HEK293 (cell line): ENCODE measurements at regions not wholly inside any gene's neighbourhood (a gene's known extent, or its start where the extent isn't known, plus 50 kb on each side); places are given as distances from the start of the nearest gene placed in this dataset.

Source experiments
- CTCF ChIA-PET: fragments of 350-600 bp; formaldehyde crosslinking; extraction: SDS; loops from one replicate; lab custom pipeline; 2021; ENCODE audit warnings: antibody characterized with exemption; lab: Yijun Ruan, JAX
- POLR2A ChIA-PET: fragments of 300-600 bp; formaldehyde crosslinking; extraction: SDS; loops from one replicate; lab custom pipeline; 2020; ENCODE audit warnings: antibody characterized with exemption, inconsistent platforms; lab: Yijun Ruan, JAX
- H3K27ac ChIP-seq: fragments of 200-500 bp; sonication (Bioruptor generic); 2 replicates; pipeline ENCODE4 v1.5.1; 2014; ENCODE audit warnings: low read depth, low read length, control low read depth, inconsistent platforms; ENCODE audit errors: extremely low read depth
- H3K36me3 ChIP-seq, 2 experiments: fragments of 200-500 bp in 1 of 2; sonication (Bioruptor generic) in 1 of 2; 1 replicate in 1 of 2; 2 replicates in 1 of 2; pipeline ENCODE4 v1.5.1; 2014 to 2017; ENCODE audit warnings: inconsistent platforms in 2 of 2, low read length in 2 of 2; ENCODE audit not compliant: control insufficient read depth in 2 of 2, insufficient read depth in 1 of 2
- H3K4me1 ChIP-seq: fragments of 200-500 bp; sonication (Bioruptor generic); 2 replicates; pipeline ENCODE4 v1.5.1; 2014; ENCODE audit warnings: mild to moderate bottlenecking, low read length, inconsistent platforms; ENCODE audit not compliant: control insufficient read depth, insufficient read depth
- H3K4me3 ChIP-seq: 2 replicates; pipeline ENCODE4 v1.5.1; 2011; ENCODE audit warnings: low read depth, mild to moderate bottlenecking, control low read depth, low read length, moderate library complexity
- H3K9me3 ChIP-seq: fragments of 200-500 bp; sonication (Bioruptor generic); 2 replicates; pipeline ENCODE4 v1.5.1; 2014; ENCODE audit warnings: low read depth, low read length, inconsistent platforms; ENCODE audit not compliant: control insufficient read depth, insufficient read depth
- GFI1B ChIP-seq: fragments of 450-650 bp; formaldehyde crosslinking; IDR thresholded peaks from 2 replicates; pipeline ENCODE4 v1.5.1; 2016; ENCODE audit warnings: missing biosample characterization, missing genetic modification characterization
- GLI2 ChIP-seq: fragments of 450-650 bp; formaldehyde crosslinking; IDR thresholded peaks from 2 replicates; pipeline ENCODE4; 2017; ENCODE audit warnings: missing biosample characterization, missing genetic modification characterization, low read depth, borderline replicate concordance
- MYNN ChIP-seq: fragments of 450-650 bp; formaldehyde crosslinking; IDR thresholded peaks from 2 replicates; pipeline ENCODE4 v1.5.1; 2016; ENCODE audit warnings: missing biosample characterization, missing genetic modification characterization, borderline replicate concordance
- SALL2 ChIP-seq: fragments of 450-650 bp; formaldehyde crosslinking; IDR thresholded peaks from 2 replicates; pipeline ENCODE4 v1.5.0; 2017; ENCODE audit warnings: missing biosample characterization, mild to moderate bottlenecking, missing genetic modification characterization, borderline replicate concordance
- SP2 ChIP-seq: fragments of 450-650 bp; formaldehyde crosslinking; IDR thresholded peaks from 2 replicates; pipeline ENCODE4 v1.5.1; 2016; ENCODE audit warnings: missing biosample characterization, missing genetic modification characterization
- TRIM28 ChIP-seq: IDR thresholded peaks from 2 replicates; pipeline ENCODE4 v1.6.1; 2011; ENCODE audit warnings: low read length, control low read depth, borderline replicate concordance
- ZNF114 ChIP-seq: fragments of 450-650 bp; formaldehyde crosslinking; IDR thresholded peaks from 2 replicates; pipeline ENCODE4 v1.5.0; 2017; ENCODE audit warnings: missing biosample characterization, missing genetic modification characterization
- ZNF132 ChIP-seq: fragments of 450-650 bp; formaldehyde crosslinking; IDR thresholded peaks from 2 replicates; pipeline ENCODE4 v1.5.1; 2017; ENCODE audit warnings: missing biosample characterization, missing genetic modification characterization, borderline replicate concordance
- ZNF169 ChIP-seq: fragments of 450-650 bp; formaldehyde crosslinking; IDR thresholded peaks from 2 replicates; pipeline ENCODE4 v1.5.1; 2016; ENCODE audit warnings: missing biosample characterization, missing genetic modification characterization
- ZNF184 ChIP-seq: fragments of 450-650 bp; IDR thresholded peaks from 2 replicates; pipeline ENCODE4 v1.5.1; 2018; ENCODE audit warnings: missing biosample characterization, mild to moderate bottlenecking, missing genetic modification characterization
- ZNF214 ChIP-seq: fragments of 450-650 bp; formaldehyde crosslinking; IDR thresholded peaks from 2 replicates; pipeline ENCODE4 v1.5.1; 2017; ENCODE audit warnings: missing biosample characterization, mild to moderate bottlenecking, missing genetic modification characterization, borderline replicate concordance
- ZNF223 ChIP-seq: fragments of 450-650 bp; formaldehyde crosslinking; IDR thresholded peaks from 2 replicates; pipeline ENCODE4 v1.5.1; 2016; ENCODE audit warnings: missing biosample characterization, missing genetic modification characterization
- ZNF24 ChIP-seq: fragments of 450-650 bp; formaldehyde crosslinking; IDR thresholded peaks from 2 replicates; pipeline ENCODE4 v1.5.1; 2016; ENCODE audit warnings: missing biosample characterization, missing genetic modification characterization
- ZNF354C ChIP-seq: fragments of 450-650 bp; formaldehyde crosslinking; IDR thresholded peaks from 2 replicates; pipeline ENCODE4 v1.5.1; 2016; ENCODE audit warnings: missing biosample characterization, missing genetic modification characterization, low read depth, borderline replicate concordance
- ZNF404 ChIP-seq: fragments of 450-650 bp; formaldehyde crosslinking; IDR thresholded peaks from 2 replicates; pipeline ENCODE4 v1.5.1; 2017; ENCODE audit warnings: missing biosample characterization, missing genetic modification characterization
- ZNF426 ChIP-seq: fragments of 450-650 bp; formaldehyde crosslinking; IDR thresholded peaks from 2 replicates; pipeline ENCODE4 v1.5.1; 2017; ENCODE audit warnings: missing biosample characterization, missing genetic modification characterization, mild to moderate bottlenecking, inconsistent platforms, moderate library complexity
- ZNF544 ChIP-seq: fragments of 450-650 bp; formaldehyde crosslinking; IDR thresholded peaks from 2 replicates; pipeline ENCODE4 v1.5.0; 2017; ENCODE audit warnings: missing biosample characterization, missing genetic modification characterization
- ZNF585B ChIP-seq: fragments of 450-650 bp; formaldehyde crosslinking; IDR thresholded peaks from 2 replicates; pipeline ENCODE4 v1.5.1; 2016; ENCODE audit warnings: missing biosample characterization, missing genetic modification characterization
- ZNF623 ChIP-seq: fragments of 450-650 bp; formaldehyde crosslinking; IDR thresholded peaks from 2 replicates; pipeline ENCODE4 v1.5.1; 2016; ENCODE audit warnings: missing biosample characterization, missing genetic modification characterization
- ZNF701 ChIP-seq: fragments of 450-650 bp; formaldehyde crosslinking; IDR thresholded peaks from 2 replicates; pipeline ENCODE4 v1.5.1; 2016; ENCODE audit warnings: missing biosample characterization, missing genetic modification characterization
- ZNF830 ChIP-seq: fragments of 450-650 bp; IDR thresholded peaks from 2 replicates; pipeline ENCODE4 v1.5.0; 2018; ENCODE audit warnings: missing biosample characterization, missing genetic modification characterization, low read depth, mild to moderate bottlenecking, moderate library complexity
- ZSCAN30 ChIP-seq: fragments of 450-650 bp; IDR thresholded peaks from 2 replicates; pipeline ENCODE4 v1.5.1; 2018; ENCODE audit warnings: missing biosample characterization, mild to moderate bottlenecking, missing genetic modification characterization, moderate library complexity
- TF ChIP-seq, protein P1 (sequence below): fragments of 450-650 bp; formaldehyde crosslinking; IDR thresholded peaks from 2 replicates; pipeline ENCODE4 v1.5.1; 2016; ENCODE audit warnings: missing biosample characterization, missing genetic modification characterization
- TF ChIP-seq, protein P2 (sequence below): fragments of 450-650 bp; formaldehyde crosslinking; IDR thresholded peaks from 2 replicates; pipeline ENCODE4; 2016; ENCODE audit warnings: missing biosample characterization, missing genetic modification characterization
- TF ChIP-seq, protein P3 (sequence below): fragments of 450-650 bp; formaldehyde crosslinking; IDR thresholded peaks from 2 replicates; pipeline ENCODE4 v1.5.1; 2016; ENCODE audit warnings: missing biosample characterization, missing genetic modification characterization, borderline replicate concordance
- TF ChIP-seq, protein P4 (sequence below): fragments of 450-650 bp; formaldehyde crosslinking; conservative IDR thresholded peaks from 2 replicates; pipeline ENCODE4 v1.5.1; 2016; ENCODE audit warnings: low read depth, missing biosample characterization, missing genetic modification characterization

DNA sequence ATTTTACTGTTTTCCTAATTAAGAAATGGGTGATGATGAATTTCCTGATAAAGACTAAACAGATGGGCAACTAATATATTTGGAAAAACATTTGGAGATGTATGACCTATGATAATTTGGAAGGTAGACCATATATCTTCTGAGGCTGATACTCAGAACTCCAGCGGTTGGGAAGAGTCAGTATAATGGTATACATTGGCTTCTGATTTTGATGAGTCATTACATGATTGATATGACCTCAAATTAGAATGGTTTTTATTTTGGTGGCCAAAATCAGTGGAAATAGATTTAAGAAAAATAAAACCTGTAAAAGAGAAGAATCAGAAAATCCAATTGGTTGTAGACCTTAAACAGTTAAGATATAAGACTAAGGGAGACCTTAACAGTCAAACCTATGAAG is 496.4 kb upstream of the ALCAM start:
- ChIA-PET POLR2A (no interaction called here), CTCF (no interaction called here)
- Histone ChIP-seq H3K9me3 (no peaks in the 10 kb centered on the region), H3K27ac (no peak overlapping the region), H3K4me1 (no peaks in the 10 kb centered on the region), H3K4me3 (no peak overlapping the region), H3K36me3 (no peaks in the 10 kb centered on the region)
- no peak for TF ChIP-seq ZNF830 (tag by site-specific recombination)
- no peak for TF ChIP-seq GFI1B (tag by site-specific recombination)
- no peak for TF ChIP-seq ZSCAN30 (tag by site-specific recombination)
- no peak for TF ChIP-seq MYNN (tag by site-specific recombination)
- no peak for TF ChIP-seq ZNF585B
- TF ChIP-seq ZNF701 (tag by site-specific recombination): no peak
- TF ChIP-seq, protein P1, sequence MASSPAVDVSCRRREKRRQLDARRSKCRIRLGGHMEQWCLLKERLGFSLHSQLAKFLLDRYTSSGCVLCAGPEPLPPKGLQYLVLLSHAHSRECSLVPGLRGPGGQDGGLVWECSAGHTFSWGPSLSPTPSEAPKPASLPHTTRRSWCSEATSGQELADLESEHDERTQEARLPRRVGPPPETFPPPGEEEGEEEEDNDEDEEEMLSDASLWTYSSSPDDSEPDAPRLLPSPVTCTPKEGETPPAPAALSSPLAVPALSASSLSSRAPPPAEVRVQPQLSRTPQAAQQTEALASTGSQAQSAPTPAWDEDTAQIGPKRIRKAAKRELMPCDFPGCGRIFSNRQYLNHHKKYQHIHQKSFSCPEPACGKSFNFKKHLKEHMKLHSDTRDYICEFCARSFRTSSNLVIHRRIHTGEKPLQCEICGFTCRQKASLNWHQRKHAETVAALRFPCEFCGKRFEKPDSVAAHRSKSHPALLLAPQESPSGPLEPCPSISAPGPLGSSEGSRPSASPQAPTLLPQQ (tag by site-specific recombination): no peak
- TF ChIP-seq, protein P2, sequence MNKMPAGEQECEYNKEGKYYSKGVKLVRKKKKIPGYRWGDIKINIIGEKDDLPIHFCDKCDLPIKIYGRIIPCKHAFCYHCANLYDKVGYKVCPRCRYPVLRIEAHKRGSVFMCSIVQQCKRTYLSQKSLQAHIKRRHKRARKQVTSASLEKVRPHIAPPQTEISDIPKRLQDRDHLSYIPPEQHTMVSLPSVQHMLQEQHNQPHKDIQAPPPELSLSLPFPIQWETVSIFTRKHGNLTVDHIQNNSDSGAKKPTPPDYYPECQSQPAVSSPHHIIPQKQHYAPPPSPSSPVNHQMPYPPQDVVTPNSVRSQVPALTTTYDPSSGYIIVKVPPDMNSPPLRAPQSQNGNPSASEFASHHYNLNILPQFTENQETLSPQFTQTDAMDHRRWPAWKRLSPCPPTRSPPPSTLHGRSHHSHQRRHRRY (tag by site-specific recombination): no peak
- no peak for TF ChIP-seq ZNF114 (tag by site-specific recombination)
- no peak for TF ChIP-seq ZNF223
- TF ChIP-seq ZNF24: no peak
- TF ChIP-seq TRIM28: no peak
- no peak for TF ChIP-seq ZNF169 (tag by site-specific recombination)
- no peak for TF ChIP-seq ZNF544 (tag by site-specific recombination)
- TF ChIP-seq ZNF404 (tag by site-specific recombination): no peak
- TF ChIP-seq ZNF354C (tag by site-specific recombination): no peak
- TF ChIP-seq SP2 (tag by site-specific recombination): no peak
- TF ChIP-seq GLI2 (tag by site-specific recombination): no peak

DNA sequence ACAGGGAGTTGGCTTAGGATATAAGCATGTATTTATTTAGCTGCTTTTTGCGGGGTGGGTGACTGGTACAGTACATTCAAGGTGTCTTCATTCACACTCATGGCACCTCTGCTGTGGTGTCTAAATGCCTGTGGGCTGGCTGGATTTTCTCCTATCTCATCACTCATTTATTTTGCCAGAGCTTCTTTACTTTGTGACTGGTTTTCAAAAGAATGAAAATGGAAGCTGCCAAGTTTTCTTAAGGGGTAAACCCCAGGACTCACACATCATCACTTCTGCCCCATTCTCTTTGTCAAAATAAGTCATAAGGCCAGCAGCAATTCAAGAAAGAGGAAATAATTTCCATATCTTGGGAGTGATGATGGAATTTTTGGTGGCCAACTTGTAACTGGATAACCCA is 493.4 kb upstream of the ALCAM start:
- ChIA-PET POLR2A (no interaction called here), CTCF (no interaction called here)
- no peaks in the 10 kb centered on the region for H3K4me1 ChIP-seq
- H3K27ac ChIP-seq: no peak overlapping the region
- H3K36me3 ChIP-seq: no peaks in the 10 kb centered on the region
- H3K4me3 ChIP-seq: no peak overlapping the region
- no peaks in the 10 kb centered on the region for H3K9me3 ChIP-seq
- TF ChIP-seq, protein P3, sequence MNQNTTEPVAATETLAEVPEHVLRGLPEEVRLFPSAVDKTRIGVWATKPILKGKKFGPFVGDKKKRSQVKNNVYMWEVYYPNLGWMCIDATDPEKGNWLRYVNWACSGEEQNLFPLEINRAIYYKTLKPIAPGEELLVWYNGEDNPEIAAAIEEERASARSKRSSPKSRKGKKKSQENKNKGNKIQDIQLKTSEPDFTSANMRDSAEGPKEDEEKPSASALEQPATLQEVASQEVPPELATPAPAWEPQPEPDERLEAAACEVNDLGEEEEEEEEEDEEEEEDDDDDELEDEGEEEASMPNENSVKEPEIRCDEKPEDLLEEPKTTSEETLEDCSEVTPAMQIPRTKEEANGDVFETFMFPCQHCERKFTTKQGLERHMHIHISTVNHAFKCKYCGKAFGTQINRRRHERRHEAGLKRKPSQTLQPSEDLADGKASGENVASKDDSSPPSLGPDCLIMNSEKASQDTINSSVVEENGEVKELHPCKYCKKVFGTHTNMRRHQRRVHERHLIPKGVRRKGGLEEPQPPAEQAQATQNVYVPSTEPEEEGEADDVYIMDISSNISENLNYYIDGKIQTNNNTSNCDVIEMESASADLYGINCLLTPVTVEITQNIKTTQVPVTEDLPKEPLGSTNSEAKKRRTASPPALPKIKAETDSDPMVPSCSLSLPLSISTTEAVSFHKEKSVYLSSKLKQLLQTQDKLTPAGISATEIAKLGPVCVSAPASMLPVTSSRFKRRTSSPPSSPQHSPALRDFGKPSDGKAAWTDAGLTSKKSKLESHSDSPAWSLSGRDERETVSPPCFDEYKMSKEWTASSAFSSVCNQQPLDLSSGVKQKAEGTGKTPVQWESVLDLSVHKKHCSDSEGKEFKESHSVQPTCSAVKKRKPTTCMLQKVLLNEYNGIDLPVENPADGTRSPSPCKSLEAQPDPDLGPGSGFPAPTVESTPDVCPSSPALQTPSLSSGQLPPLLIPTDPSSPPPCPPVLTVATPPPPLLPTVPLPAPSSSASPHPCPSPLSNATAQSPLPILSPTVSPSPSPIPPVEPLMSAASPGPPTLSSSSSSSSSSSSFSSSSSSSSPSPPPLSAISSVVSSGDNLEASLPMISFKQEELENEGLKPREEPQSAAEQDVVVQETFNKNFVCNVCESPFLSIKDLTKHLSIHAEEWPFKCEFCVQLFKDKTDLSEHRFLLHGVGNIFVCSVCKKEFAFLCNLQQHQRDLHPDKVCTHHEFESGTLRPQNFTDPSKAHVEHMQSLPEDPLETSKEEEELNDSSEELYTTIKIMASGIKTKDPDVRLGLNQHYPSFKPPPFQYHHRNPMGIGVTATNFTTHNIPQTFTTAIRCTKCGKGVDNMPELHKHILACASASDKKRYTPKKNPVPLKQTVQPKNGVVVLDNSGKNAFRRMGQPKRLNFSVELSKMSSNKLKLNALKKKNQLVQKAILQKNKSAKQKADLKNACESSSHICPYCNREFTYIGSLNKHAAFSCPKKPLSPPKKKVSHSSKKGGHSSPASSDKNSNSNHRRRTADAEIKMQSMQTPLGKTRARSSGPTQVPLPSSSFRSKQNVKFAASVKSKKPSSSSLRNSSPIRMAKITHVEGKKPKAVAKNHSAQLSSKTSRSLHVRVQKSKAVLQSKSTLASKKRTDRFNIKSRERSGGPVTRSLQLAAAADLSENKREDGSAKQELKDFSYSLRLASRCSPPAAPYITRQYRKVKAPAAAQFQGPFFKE (tag by site-specific recombination): no peak
- no peak for TF ChIP-seq ZNF132 (tag by site-specific recombination)
- no peak for TF ChIP-seq SALL2
- TF ChIP-seq, protein P4, sequence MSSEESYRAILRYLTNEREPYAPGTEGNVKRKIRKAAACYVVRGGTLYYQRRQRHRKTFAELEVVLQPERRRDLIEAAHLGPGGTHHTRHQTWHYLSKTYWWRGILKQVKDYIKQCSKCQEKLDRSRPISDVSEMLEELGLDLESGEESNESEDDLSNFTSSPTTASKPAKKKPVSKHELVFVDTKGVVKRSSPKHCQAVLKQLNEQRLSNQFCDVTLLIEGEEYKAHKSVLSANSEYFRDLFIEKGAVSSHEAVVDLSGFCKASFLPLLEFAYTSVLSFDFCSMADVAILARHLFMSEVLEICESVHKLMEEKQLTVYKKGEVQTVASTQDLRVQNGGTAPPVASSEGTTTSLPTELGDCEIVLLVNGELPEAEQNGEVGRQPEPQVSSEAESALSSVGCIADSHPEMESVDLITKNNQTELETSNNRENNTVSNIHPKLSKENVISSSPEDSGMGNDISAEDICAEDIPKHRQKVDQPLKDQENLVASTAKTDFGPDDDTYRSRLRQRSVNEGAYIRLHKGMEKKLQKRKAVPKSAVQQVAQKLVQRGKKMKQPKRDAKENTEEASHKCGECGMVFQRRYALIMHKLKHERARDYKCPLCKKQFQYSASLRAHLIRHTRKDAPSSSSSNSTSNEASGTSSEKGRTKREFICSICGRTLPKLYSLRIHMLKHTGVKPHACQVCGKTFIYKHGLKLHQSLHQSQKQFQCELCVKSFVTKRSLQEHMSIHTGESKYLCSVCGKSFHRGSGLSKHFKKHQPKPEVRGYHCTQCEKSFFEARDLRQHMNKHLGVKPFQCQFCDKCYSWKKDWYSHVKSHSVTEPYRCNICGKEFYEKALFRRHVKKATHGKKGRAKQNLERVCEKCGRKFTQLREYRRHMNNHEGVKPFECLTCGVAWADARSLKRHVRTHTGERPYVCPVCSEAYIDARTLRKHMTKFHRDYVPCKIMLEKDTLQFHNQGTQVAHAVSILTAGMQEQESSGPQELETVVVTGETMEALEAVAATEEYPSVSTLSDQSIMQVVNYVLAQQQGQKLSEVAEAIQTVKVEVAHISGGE: no peak
- no peak for TF ChIP-seq ZNF426 (tag by site-specific recombination)
- no peak for TF ChIP-seq ZNF623 (tag by site-specific recombination)
- TF ChIP-seq ZNF214 (tag by site-specific recombination): no peak
- TF ChIP-seq ZNF184: no peak
